ENCODE measurements at regions not wholly inside any gene's neighbourhood (a gene's known extent, or its start where the extent isn't known, plus 50 kb on each side); places are given as distances from the start of the nearest gene placed in this dataset.

GRCh38 chr12:46465307-46465706 is 92.7 kb upstream of the SLC38A2 start:
- no peaks in the 10 kb centered on the region for H3K9me3 ChIP-seq
- ATAC-seq = peak in 3 of 4 donors; percentile 52 to 71 (median 66)

GRCh38 chr12:46464863-46465262 is 92.3 kb upstream of the SLC38A2 start:
- no peaks in the 10 kb centered on the region for H3K27me3 ChIP-seq
- no peaks in the 10 kb centered on the region for H3K9me3 ChIP-seq
- DNase-seq = no peak
- H3K36me3 ChIP-seq = no peaks in the 10 kb centered on the region
- no peak for TF ChIP-seq POLR2A (IDR thresholded peaks at IDR 0.05)
- TF ChIP-seq CTCF (IDR thresholded peaks at IDR 0.05) = no peak
- no peak overlapping the region for H3K4me3 ChIP-seq
- intact Hi-C loops (cut with DNase I) = no loop called here
- H3K27ac ChIP-seq = peak overlapping the region in 1 of 3 donors; percentile 25
- 91% methylated on average over 3 of the region's 3 CpGs for WGBS (ENCODE audit: insufficient coverage, low coverage, low lambda C conversion rate, missing lambda C conversion rate)
- no peak for ATAC-seq
- H3K4me1 ChIP-seq = peaks cover 0 to 10% (median 2%) of the 10 kb centered on the region in 4 donors

More at GRCh38 chr12:46465307-46465706, 92.7 kb upstream of the SLC38A2 start:
- Histone ChIP-seq H3K36me3 (no peaks in the 10 kb centered on the region), H3K4me3 (no peak overlapping the region), H3K27ac (peak overlapping the region in 1 of 3 donors; percentile 25), H3K27me3 (no peaks in the 10 kb centered on the region), H3K4me1 (peaks cover 0 to 10% (median 2%) of the 10 kb centered on the region in 4 donors)
- intact Hi-C loops (cut with DNase I) = no loop called here
- TF ChIP-seq CTCF (IDR thresholded peaks at IDR 0.05) = no peak
- TF ChIP-seq POLR2A (IDR thresholded peaks at IDR 0.05) = peak; percentile 50
- no peak for DNase-seq

GRCh38 chr12:46462641-46463355 is 90.2 kb upstream of the SLC38A2 start:
- intact Hi-C loops (cut with DNase I) = no loop called here
- no peak for DNase-seq
- H3K9me3 ChIP-seq = no peaks in the 10 kb centered on the region
- peaks cover 0 to 10% (median 2%) of the 10 kb centered on the region in 4 donors for H3K4me1 ChIP-seq
- ATAC-seq = no peak
- TF ChIP-seq CTCF (IDR thresholded peaks at IDR 0.05) (no peak), POLR2A (IDR thresholded peaks at IDR 0.05) (no peak)
- H3K36me3 ChIP-seq = no peaks in the 10 kb centered on the region
- WGBS (ENCODE audit: insufficient coverage, low coverage, low lambda C conversion rate, missing lambda C conversion rate) = 58% methylated on average over 3 of the region's 3 CpGs
- H3K27me3 ChIP-seq = no peaks in the 10 kb centered on the region
- H3K4me3 ChIP-seq = no peak overlapping the region
- H3K27ac ChIP-seq = peak overlapping the region in 1 of 3 donors; percentile 23

- intact Hi-C loops (cut with DNase I) = no loop called here
- ATAC-seq = peak in 1 of 4 donors; percentile 63
- Histone ChIP-seq H3K36me3 (no peaks in the 10 kb centered on the region), H3K9me3 (no peaks in the 10 kb centered on the region), H3K27me3 (no peaks in the 10 kb centered on the region), H3K27ac (peak overlapping the region in 1 of 3 donors; percentile 23), H3K4me1 (peaks cover 0 to 10% (median 2%) of the 10 kb centered on the region in 4 donors), H3K4me3 (no peak overlapping the region)
- DNase-seq = no peak
- TF ChIP-seq POLR2A (IDR thresholded peaks at IDR 0.05) = no peak
- no peak for TF ChIP-seq CTCF (IDR thresholded peaks at IDR 0.05)
- 82% methylated on average over 4 of the region's 4 CpGs for WGBS (ENCODE audit: insufficient coverage, low coverage, low lambda C conversion rate, missing lambda C conversion rate)
Observed at GRCh38 chr12:46461907-46462640, 89.5 kb upstream of the SLC38A2 start.

Data from right lobe of liver (tissue), 6 donors.